H1 (cell line): ENCODE measurements at regions not wholly inside any gene's neighbourhood (a gene's known extent, or its start where the extent isn't known, plus 50 kb on each side); places are given as distances from the start of the nearest gene placed in this dataset.

Experiments
- CTCF ChIA-PET: fragments of 300-600 bp; sonication (Branson Sonifier 250); formaldehyde crosslinking; loops from one replicate; lab custom pipeline; 2021; ENCODE audit not compliant: partially characterized antibody; lab: Charles Lee
- POLR2A ChIA-PET: fragments of 300-600 bp; sonication (Branson Sonifier 250); formaldehyde crosslinking; loops from one replicate; lab custom pipeline; 2021; ENCODE audit warnings: inconsistent platforms; ENCODE audit not compliant: partially characterized antibody; lab: Charles Lee
- DNase-seq, 2 experiments: peaks; one replicate each; pipeline versions ENCODE4 v3.0.0 to v3.0.0-alpha.2; 2010 to 2022; ENCODE audit warnings: low spot score in 2 of 2, low read depth in 1 of 2, mixed read lengths in 1 of 2
- FAIRE-seq: peaks from 2 replicates; lab custom pipeline; 2011; peaks lifted over from hg19 to GRCh38; lab: Jason Lieb, UNC
- H2AFZ ChIP-seq: 2 replicates; pipeline ENCODE4 v1.8.1; 2012; ENCODE audit warnings: low read length, inconsistent platforms
- H2AK5ac ChIP-seq: 2 replicates; pipeline ENCODE4 v1.6.1; 2013; ENCODE audit warnings: low read depth, low read length
- H2BK120ac ChIP-seq: replicated peaks from 2 replicates; pipeline ENCODE3; 2013; ENCODE audit warnings: low read depth, low read length, inconsistent platforms
- H2BK12ac ChIP-seq: 2 replicates; pipeline ENCODE4 v1.6.1; 2013; ENCODE audit warnings: low read depth, low read length
- H2BK15ac ChIP-seq: 2 replicates; pipeline ENCODE4 v1.6.1; 2013; ENCODE audit warnings: low read length
- H2BK20ac ChIP-seq: 2 replicates; pipeline ENCODE4 v1.6.1; 2013; ENCODE audit warnings: low read length
- H2BK5ac ChIP-seq: 2 replicates; pipeline ENCODE4 v1.6.1; 2013; ENCODE audit warnings: low read depth, low read length
- H3K14ac ChIP-seq: 2 replicates; pipeline ENCODE4 v1.6.1; 2013; ENCODE audit warnings: inconsistent platforms; ENCODE audit not compliant: insufficient read length
- H3K18ac ChIP-seq: 2 replicates; pipeline ENCODE4 v1.6.1; 2013; ENCODE audit warnings: low read length; ENCODE audit errors: extremely low read depth
- H3K23ac ChIP-seq: 2 replicates; pipeline ENCODE4 v1.6.1; 2013; ENCODE audit warnings: inconsistent platforms; ENCODE audit not compliant: insufficient read length
- H3K23me2 ChIP-seq: 2 replicates; pipeline ENCODE4 v1.6.1; 2013; ENCODE audit warnings: low read depth, low read length
- H3K27ac ChIP-seq: 2 replicates; pipeline ENCODE4 v1.6.1; 2011; ENCODE audit warnings: low read depth, low read length, inconsistent platforms
- H3K27me3 ChIP-seq, 4 experiments: replicated peaks in 1 of 4; 1 replicate in 1 of 4; 2 replicates in 3 of 4; pipeline versions ENCODE4 v1.6.1 to v1.8.1; 2011 to 2013; ENCODE audit warnings: low read length in 3 of 4, mild to moderate bottlenecking in 3 of 4, inconsistent platforms in 2 of 4, mixed read lengths in 2 of 4, moderate library complexity in 1 of 4; ENCODE audit not compliant: control insufficient read depth in 3 of 4, insufficient read depth in 3 of 4; ENCODE audit errors: extremely low read depth in 1 of 4
- H3K36me3 ChIP-seq, 4 experiments: 2 replicates each; pipeline versions ENCODE4 v1.6.1 to v1.8.1; 2011 to 2013; ENCODE audit warnings: mild to moderate bottlenecking in 4 of 4, low read length in 3 of 4, moderate library complexity in 2 of 4, control low read depth in 1 of 4, inconsistent platforms in 1 of 4; ENCODE audit not compliant: insufficient read depth in 4 of 4, control insufficient read depth in 2 of 4
- H3K4ac ChIP-seq: replicated peaks from 2 replicates; pipeline ENCODE3; 2013; ENCODE audit warnings: low read length, low read depth, mixed read lengths, inconsistent platforms; ENCODE audit not compliant: insufficient read length
- H3K4me1 ChIP-seq, 4 experiments: replicated peaks in 1 of 4; 1 replicate in 1 of 4; 2 replicates in 3 of 4; pipeline versions ENCODE4 v1.6.1 to v1.8.1; 2011 to 2013; ENCODE audit warnings: low read length in 3 of 4, inconsistent platforms in 2 of 4, mixed read lengths in 1 of 4; ENCODE audit not compliant: insufficient read depth in 4 of 4, control insufficient read depth in 3 of 4
- H3K4me2 ChIP-seq, 2 experiments: 2 replicates each; pipeline versions ENCODE4 v1.6.1 to v1.8.1; 2011 to 2013; ENCODE audit warnings: low read depth in 2 of 2, low read length in 2 of 2, control low read depth in 1 of 2, inconsistent platforms in 1 of 2, mild to moderate bottlenecking in 1 of 2; ENCODE audit not compliant: insufficient read depth in 1 of 2
- H3K4me3 ChIP-seq, 4 experiments: fragments of 200-600, 300-600 bp in 1 of 4; sonication (generic), shearing (Covaris generic), sonication (Bioruptor Twin) in 1 of 4; 2 replicates each; pipeline versions ENCODE4 v1.5.1 to v1.8.1; 2011 to 2016; ENCODE audit warnings: low read length in 4 of 4, low read depth in 3 of 4, control low read depth in 2 of 4, inconsistent platforms in 2 of 4, mild to moderate bottlenecking in 2 of 4, mixed read lengths in 1 of 4, moderate library complexity in 1 of 4; ENCODE audit not compliant: insufficient read depth in 2 of 4; ENCODE audit errors: extremely low read depth in 1 of 4
- H3K56ac ChIP-seq: replicated peaks from 2 replicates; pipeline ENCODE3; 2013; ENCODE audit warnings: low read depth, mild to moderate bottlenecking, mixed read lengths, low read length, inconsistent platforms; ENCODE audit not compliant: insufficient read length
- H3K79me1 ChIP-seq: 2 replicates; pipeline ENCODE4 v1.6.1; 2013; ENCODE audit warnings: low read depth, low read length, control low read depth
- H3K79me2 ChIP-seq, 2 experiments: 2 replicates each; pipeline versions ENCODE4 v1.6.1 to v1.8.1; 2012 to 2013; ENCODE audit warnings: low read length in 2 of 2, mild to moderate bottlenecking in 2 of 2, inconsistent platforms in 1 of 2; ENCODE audit not compliant: insufficient read depth in 2 of 2, control insufficient read depth in 1 of 2
- H3K9ac ChIP-seq, 4 experiments: replicated peaks in 1 of 4; 1 replicate in 1 of 4; 2 replicates in 3 of 4; pipeline versions ENCODE4 v1.6.1 to v1.8.1; 2011 to 2013; ENCODE audit warnings: low read depth in 3 of 4, low read length in 3 of 4, control low read depth in 2 of 4, mild to moderate bottlenecking in 2 of 4, moderate library complexity in 2 of 4, inconsistent platforms in 1 of 4; ENCODE audit errors: extremely low read depth in 1 of 4
- H3K9me3 ChIP-seq, 2 experiments: 2 replicates each; pipeline versions ENCODE4 v1.6.1 to v1.8.1; 2012 to 2013; ENCODE audit warnings: mild to moderate bottlenecking in 2 of 2, moderate library complexity in 2 of 2, control low read depth in 1 of 2, inconsistent platforms in 1 of 2, low read depth in 1 of 2, low read length in 1 of 2, mixed read lengths in 1 of 2; ENCODE audit not compliant: insufficient read depth in 2 of 2
- H4K20me1 ChIP-seq, 2 experiments: replicated peaks in 1 of 2; 2 replicates each; pipeline versions ENCODE3 to v1.8.1; 2011 to 2013; ENCODE audit warnings: inconsistent platforms in 2 of 2, low read length in 2 of 2, mild to moderate bottlenecking in 1 of 2; ENCODE audit not compliant: insufficient read depth in 2 of 2, control insufficient read depth in 1 of 2
- H4K5ac ChIP-seq: 2 replicates; pipeline ENCODE4 v1.6.1; 2013; ENCODE audit warnings: low read length, low read depth, mixed read lengths, inconsistent platforms; ENCODE audit not compliant: insufficient read length
- H4K8ac ChIP-seq: 2 replicates; pipeline ENCODE4 v1.8.0; 2013; ENCODE audit warnings: mild to moderate bottlenecking, moderate library complexity, low read length, inconsistent platforms; ENCODE audit not compliant: insufficient read depth; ENCODE audit errors: extremely low read depth
- H4K91ac ChIP-seq: replicated peaks from 2 replicates; pipeline ENCODE3; 2013; ENCODE audit warnings: low read length, mixed read lengths, inconsistent platforms; ENCODE audit not compliant: insufficient read length
- ATF2 ChIP-seq: IDR thresholded peaks from 2 replicates; pipeline ENCODE4 v1.6.1; 2012; ENCODE audit warnings: low read length, inconsistent platforms
- ATF3 ChIP-seq: IDR thresholded peaks from 2 replicates; pipeline ENCODE4 v1.6.1; 2011; ENCODE audit warnings: low read depth, mild to moderate bottlenecking, low read length; ENCODE audit not compliant: insufficient read depth
- BCL11A ChIP-seq, 2 experiments: IDR thresholded peaks; one replicate each; pipeline ENCODE4 v1.6.1; 2011; ENCODE audit warnings: low read depth in 2 of 2, low read length in 2 of 2, mild to moderate bottlenecking in 2 of 2
- CBX5 ChIP-seq: fragments of 300-800, 300-1000 bp; sonication (generic); IDR thresholded peaks from 2 replicates; pipeline ENCODE4 v1.7.1; 2016; ENCODE audit warnings: antibody characterized with exemption, low read length, low read depth
- HDAC6 ChIP-seq: IDR thresholded peaks from one replicate; pipeline ENCODE4 v1.7.1; 2012; ENCODE audit warnings: low read depth, mild to moderate bottlenecking, inconsistent platforms, low read length, moderate library complexity
- MAFK ChIP-seq: IDR thresholded peaks from 2 replicates; pipeline ENCODE4 v1.6.1; 2012; ENCODE audit warnings: low read depth, mild to moderate bottlenecking, improper control_type of control experiment, low read length
- NRF1 ChIP-seq: IDR thresholded peaks from 2 replicates; pipeline ENCODE4 v1.6.1; 2011; ENCODE audit warnings: mild to moderate bottlenecking, low read depth, low read length, improper control_type of control experiment
- POU5F1 ChIP-seq: IDR thresholded peaks from 2 replicates; pipeline ENCODE4 v1.6.1; 2011; ENCODE audit warnings: low read depth, mild to moderate bottlenecking, low read length, moderate library complexity
- RFX5 ChIP-seq: IDR thresholded peaks from 2 replicates; pipeline ENCODE4 v1.6.1; 2011; ENCODE audit warnings: low read depth, low read length, improper control_type of control experiment, borderline replicate concordance
- SAP30 ChIP-seq: fragments of 300-600 bp; sonication (generic); IDR thresholded peaks from 2 replicates; pipeline ENCODE4 v1.7.1; 2012; ENCODE audit warnings: low read length, moderate library complexity, mild to moderate bottlenecking, inconsistent platforms; ENCODE audit not compliant: insufficient read depth, insufficient replicate concordance
- SIRT6 ChIP-seq: IDR thresholded peaks from one replicate; pipeline ENCODE4 v1.7.1; 2012; ENCODE audit warnings: low read length, inconsistent platforms
- SP4 ChIP-seq: IDR thresholded peaks from 2 replicates; pipeline ENCODE4 v1.6.1; 2012; ENCODE audit warnings: low read length, inconsistent platforms
- YY1 ChIP-seq: IDR thresholded peaks from 2 replicates; pipeline ENCODE4 v1.6.1; 2011; ENCODE audit warnings: low read depth, mild to moderate bottlenecking, low read length
- WGBS, 2 experiments: shearing (Covaris generic) in 1 of 2; methylation state at CpG; one replicate each; pipeline versions ENCODE4 v1.1.6 to v1.1.7; 2013 to 2015; ENCODE audit warnings: low lambda C conversion rate in 2 of 2, mixed read lengths in 2 of 2, inconsistent platforms in 1 of 2, low coverage in 1 of 2, missing lambda C conversion rate in 1 of 2; ENCODE audit not compliant: insufficient replicate concordance in 2 of 2, insufficient coverage in 1 of 2, insufficient read length in 1 of 2; ENCODE audit errors: extremely low coverage in 1 of 2, missing lambda C conversion rate in 1 of 2; 5-methylcytosine and 5-hydroxymethylcytosine counted together

- Histone ChIP-seq H3K36me3 (no peaks in the 10 kb centered on the region), H2BK15ac (no peak overlapping the region), H3K27me3 (no peaks in the 10 kb centered on the region), H3K23me2 (no peaks in the 10 kb centered on the region), H2BK12ac (no peak overlapping the region), H4K5ac (no peak overlapping the region), H3K4me2 (no peak overlapping the region), H2BK5ac (no peak overlapping the region), H3K4ac (no peak overlapping the region), H2BK20ac (no peak overlapping the region), H2BK120ac (no peak overlapping the region), H3K14ac (no peak overlapping the region), H4K8ac (no peak overlapping the region), H3K9me3 (no peaks in the 10 kb centered on the region), H2AK5ac (no peak overlapping the region), H3K79me1 (no peaks in the 10 kb centered on the region), H3K4me3 (no peak overlapping the region), H4K91ac (no peak overlapping the region), H2AFZ (no peak overlapping the region), H3K79me2 (no peaks in the 10 kb centered on the region), H3K4me1 (peaks cover 0 to 2% (median 0%) of the 10 kb centered on the region in 4 experiments; a peak in 2 of 7 replicates), H4K20me1 (no peaks in the 10 kb centered on the region), H3K23ac (no peak overlapping the region), H3K27ac (no peak overlapping the region; the same call in 1 of the 2 replicates), H3K56ac (no peak overlapping the region), H3K9ac (no peak overlapping the region), H3K18ac (no peak overlapping the region)
- DNase-seq (no peak), FAIRE-seq (no peak)
- WGBS, 2 experiments: 93% methylated on average over 2 of the region's 2 CpGs; no CpG with 5 or more reads in 1 of the 2 experiments
- ChIA-PET POLR2A (no interaction called here), CTCF (interaction anchor here (1.1 to 4.5 kb wide), 5 partner anchors 18 to 54 kb away, joined by 3 to 15 read pairs (median 3); no protein-coding TSS in a partner anchor)
- TF ChIP-seq RFX5: no peak
- TF ChIP-seq POU5F1: no peak
- TF ChIP-seq ATF3: no peak
- no peak for TF ChIP-seq YY1
- TF ChIP-seq BCL11A (IDR thresholded peaks at IDR 0.05; ENCODE audit: low read depth in 2 of 2, low read length in 2 of 2): no peak
- TF ChIP-seq ATF2: no peak
- TF ChIP-seq MAFK: no peak
- TF ChIP-seq SP4: no peak
- no peak for TF ChIP-seq CBX5
- TF ChIP-seq HDAC6: no peak
- no peak for TF ChIP-seq NRF1
- TF ChIP-seq SIRT6: no peak
- TF ChIP-seq SAP30: no peak
Observed at GRCh38 chr13:31947506-31947905, 84.1 kb upstream of the FRY start.
